Keratinocyte (primary cell): ENCODE measurements at regions not wholly inside any gene's neighbourhood (a gene's known extent, or its start where the extent isn't known, plus 50 kb on each side); places are given as distances from the start of the nearest gene placed in this dataset.

ENCODE experiments used
- DNase-seq: peaks from one replicate; pipeline ENCODE4 v3.0.0-alpha.2; 2011; ENCODE audit warnings: low read depth, missing footprints, low spot score
- FAIRE-seq: peaks from 2 replicates; lab custom pipeline; 2011; peaks lifted over from hg19 to GRCh38; lab: Jason Lieb, UNC
- H2AFZ ChIP-seq: 2 replicates; pipeline ENCODE4 v1.6.0; 2012; ENCODE audit warnings: low read length, control low read depth, inconsistent platforms; ENCODE audit not compliant: control insufficient read depth
- H3K27ac ChIP-seq: 2 replicates; pipeline ENCODE4 v1.5.1; 2011; ENCODE audit warnings: low read length; ENCODE audit not compliant: control insufficient read depth, insufficient read depth
- H3K27me3 ChIP-seq: 3 replicates; pipeline ENCODE4 v1.6.0; 2011; ENCODE audit warnings: low read length; ENCODE audit not compliant: control insufficient read depth, insufficient read depth; ENCODE audit errors: extremely low read depth
- H3K36me3 ChIP-seq, 2 experiments: 2 replicates in 1 of 2; 3 replicates in 1 of 2; pipeline ENCODE4 v1.5.1; 2011; ENCODE audit warnings: low read length in 2 of 2, mild to moderate bottlenecking in 1 of 2; ENCODE audit not compliant: control insufficient read depth in 2 of 2, insufficient read depth in 2 of 2; ENCODE audit errors: extremely low read depth in 1 of 2
- H3K4me1 ChIP-seq: 3 replicates; pipeline ENCODE4 v1.5.1; 2011; ENCODE audit warnings: low read length; ENCODE audit not compliant: control insufficient read depth, insufficient read depth; ENCODE audit errors: extremely low read depth
- H3K4me2 ChIP-seq: 3 replicates; pipeline ENCODE4 v1.6.0; 2011; ENCODE audit warnings: low read depth, low read length; ENCODE audit not compliant: control insufficient read depth, insufficient read depth; ENCODE audit errors: extremely low read depth
- H3K4me3 ChIP-seq, 3 experiments: fragments of 200-600 bp in 1 of 3; sonication (generic) in 1 of 3; 2 replicates in 2 of 3; 3 replicates in 1 of 3; pipeline ENCODE4 v1.5.1; 2011 to 2016; ENCODE audit warnings: low read length in 3 of 3, mild to moderate bottlenecking in 3 of 3, control low read depth in 2 of 3, inconsistent platforms in 1 of 3, low read depth in 1 of 3, mixed read lengths in 1 of 3, mixed run types in 1 of 3, moderate library complexity in 1 of 3; ENCODE audit not compliant: control insufficient read depth in 2 of 3, insufficient read depth in 2 of 3; ENCODE audit errors: extremely low read depth in 1 of 3
- H3K79me2 ChIP-seq: 2 replicates; pipeline ENCODE4 v1.6.0; 2012; ENCODE audit warnings: low read length; ENCODE audit not compliant: control insufficient read depth, insufficient read depth
- H3K9ac ChIP-seq: 3 replicates; pipeline ENCODE4 v1.6.0; 2011; ENCODE audit warnings: low read length; ENCODE audit not compliant: control insufficient read depth, insufficient read depth; ENCODE audit errors: extremely low read depth
- H3K9me1 ChIP-seq: 3 replicates; pipeline ENCODE4 v1.6.0; 2011; ENCODE audit warnings: low read length; ENCODE audit not compliant: control insufficient read depth, insufficient read depth; ENCODE audit errors: extremely low read depth
- H3K9me3 ChIP-seq: 2 replicates; pipeline ENCODE4 v1.5.1; 2012; ENCODE audit warnings: low read depth, low read length; ENCODE audit not compliant: control insufficient read depth
- H4K20me1 ChIP-seq: 3 replicates; pipeline ENCODE4 v1.6.0; 2011; ENCODE audit warnings: low read length; ENCODE audit not compliant: control insufficient read depth, insufficient read depth; ENCODE audit errors: extremely low read depth
- EZH2 ChIP-seq: IDR thresholded peaks from one replicate; pipeline ENCODE4 v1.6.1; 2012; ENCODE audit warnings: inconsistent platforms, mild to moderate bottlenecking, low read length, moderate library complexity
- dilution Hi-C: fragments of 300-500 bp; cut with MboI; formaldehyde crosslinking; loops from one replicate; pipeline ENCODE4 v1.7.0; 2020; ENCODE audit warnings: low sequenced_read_pairs; ENCODE audit not compliant: extremely low pct_ligation_motif_present
- TF ChIP-seq, protein P1 (sequence below), 3 experiments: IDR thresholded peaks in 1 of 3; conservative IDR thresholded peaks in 1 of 3; optimal IDR thresholded peaks in 1 of 3; 2 replicates in 2 of 3; 3 replicates in 1 of 3; pipeline versions ENCODE3 to v1.5.1; 2011; ENCODE audit warnings: low read length in 3 of 3, mild to moderate bottlenecking in 3 of 3, moderate library complexity in 2 of 3, control low read depth in 1 of 3, inconsistent platforms in 1 of 3; ENCODE audit not compliant: insufficient read depth in 2 of 3; ENCODE audit errors: extremely low read depth in 1 of 3

- no peaks in the 10 kb centered on the region for H3K27me3 ChIP-seq
- no peaks in the 10 kb centered on the region for H3K9me3 ChIP-seq
- H3K9ac ChIP-seq: no peak overlapping the region
- no peaks in the 10 kb centered on the region for H3K4me1 ChIP-seq
- no peak overlapping the region for H2AFZ ChIP-seq
- no peaks in the 10 kb centered on the region for H3K36me3 ChIP-seq
- no peak overlapping the region for H3K4me2 ChIP-seq
- no peak for FAIRE-seq
- no peak overlapping the region for H3K4me3 ChIP-seq
- dilution Hi-C loops: no loop called here
- TF ChIP-seq, protein P1, sequence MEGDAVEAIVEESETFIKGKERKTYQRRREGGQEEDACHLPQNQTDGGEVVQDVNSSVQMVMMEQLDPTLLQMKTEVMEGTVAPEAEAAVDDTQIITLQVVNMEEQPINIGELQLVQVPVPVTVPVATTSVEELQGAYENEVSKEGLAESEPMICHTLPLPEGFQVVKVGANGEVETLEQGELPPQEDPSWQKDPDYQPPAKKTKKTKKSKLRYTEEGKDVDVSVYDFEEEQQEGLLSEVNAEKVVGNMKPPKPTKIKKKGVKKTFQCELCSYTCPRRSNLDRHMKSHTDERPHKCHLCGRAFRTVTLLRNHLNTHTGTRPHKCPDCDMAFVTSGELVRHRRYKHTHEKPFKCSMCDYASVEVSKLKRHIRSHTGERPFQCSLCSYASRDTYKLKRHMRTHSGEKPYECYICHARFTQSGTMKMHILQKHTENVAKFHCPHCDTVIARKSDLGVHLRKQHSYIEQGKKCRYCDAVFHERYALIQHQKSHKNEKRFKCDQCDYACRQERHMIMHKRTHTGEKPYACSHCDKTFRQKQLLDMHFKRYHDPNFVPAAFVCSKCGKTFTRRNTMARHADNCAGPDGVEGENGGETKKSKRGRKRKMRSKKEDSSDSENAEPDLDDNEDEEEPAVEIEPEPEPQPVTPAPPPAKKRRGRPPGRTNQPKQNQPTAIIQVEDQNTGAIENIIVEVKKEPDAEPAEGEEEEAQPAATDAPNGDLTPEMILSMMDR (optimal IDR thresholded peaks at IDR 0.05 in 1 of 3, IDR thresholded peaks at IDR 0.05 in 1 of 3, conservative IDR thresholded peaks at IDR 0.05 in 1 of 3; ENCODE audit: extremely low read depth in 1 of 3, insufficient read depth in 2 of 3, low read length in 3 of 3): no peak
- TF ChIP-seq EZH2: no peak
- DNase-seq: no peak
- H3K79me2 ChIP-seq: no peaks in the 10 kb centered on the region
- no peaks in the 10 kb centered on the region for H3K9me1 ChIP-seq
- H3K27ac ChIP-seq: no peak overlapping the region
- H4K20me1 ChIP-seq: no peaks in the 10 kb centered on the region
Measured at GRCh38 chr2:34954758-34955157, 1355.7 kb upstream of the FAM98A start.

GRCh38 chr2:34950797-34951196, 1351.7 kb upstream of the FAM98A start:
- Histone ChIP-seq H3K4me2 (no peak overlapping the region), H3K27ac (no peak overlapping the region), H3K79me2 (no peaks in the 10 kb centered on the region), H3K9me3 (no peaks in the 10 kb centered on the region), H3K4me1 (no peaks in the 10 kb centered on the region), H4K20me1 (no peaks in the 10 kb centered on the region), H3K36me3 (no peaks in the 10 kb centered on the region), H2AFZ (no peak overlapping the region), H3K4me3 (no peak overlapping the region), H3K9ac (no peak overlapping the region), H3K9me1 (no peaks in the 10 kb centered on the region), H3K27me3 (no peaks in the 10 kb centered on the region)
- FAIRE-seq: no peak
- TF ChIP-seq, protein P1 (optimal IDR thresholded peaks at IDR 0.05 in 1 of 3, IDR thresholded peaks at IDR 0.05 in 1 of 3, conservative IDR thresholded peaks at IDR 0.05 in 1 of 3; ENCODE audit: extremely low read depth in 1 of 3, insufficient read depth in 2 of 3, low read length in 3 of 3): no peak
- TF ChIP-seq EZH2: no peak
- DNase-seq: no peak
- dilution Hi-C loops: no loop called here
